Sigmoid colon (tissue), 4 donors: ENCODE measurements at regions not wholly inside any gene's neighbourhood (a gene's known extent, or its start where the extent isn't known, plus 50 kb on each side); places are given as distances from the start of the nearest gene placed in this dataset.

ENCODE experiments used
- CTCF ChIP-seq, 4 experiments: fragments of 450-650 bp in 3 of 4; fragments of 200-600 bp in 1 of 4; IDR thresholded peaks; one replicate each; pipeline ENCODE4 v1.5.1; 2016 to 2019; ENCODE audit warnings: antibody characterized with exemption in 4 of 4, mild to moderate bottlenecking in 3 of 4, moderate library complexity in 2 of 4
- EP300 ChIP-seq, 4 donors: sonication (generic); formaldehyde crosslinking; IDR thresholded peaks; one replicate each; pipeline ENCODE4 v1.6.1; 2017; ENCODE audit warnings: antibody characterized with exemption in 4 of 4
- POLR2A ChIP-seq, 2 donors: fragments of 450-650 bp; IDR thresholded peaks; one replicate each; pipeline ENCODE4 v1.6.1; 2016; ENCODE audit warnings: antibody characterized with exemption in 2 of 2, mild to moderate bottlenecking in 2 of 2, moderate library complexity in 2 of 2
- POLR2AphosphoS5 ChIP-seq, 4 donors: sonication (generic); formaldehyde crosslinking; IDR thresholded peaks; one replicate each; pipeline ENCODE4 v1.6.1; 2017; ENCODE audit warnings: antibody characterized with exemption in 4 of 4

- TF ChIP-seq CTCF (IDR thresholded peaks at IDR 0.05) (no peak), POLR2A (IDR thresholded peaks at IDR 0.05) (no peak), EP300 (IDR thresholded peaks at IDR 0.05) (no peak), POLR2AphosphoS5 (IDR thresholded peaks at IDR 0.05) (no peak)
Measured at GRCh38 chrX:110432906-110433215, 74.2 kb downstream of the RTL9 start.
